Fibroblast of villous mesenchyme (primary cell): ENCODE measurements at regions not wholly inside any gene's neighbourhood (a gene's known extent, or its start where the extent isn't known, plus 50 kb on each side); places are given as distances from the start of the nearest gene placed in this dataset.

ENCODE experiments used
- DNase-seq: peaks from one replicate; pipeline ENCODE4 v3.0.0-alpha.2; 2010; ENCODE audit warnings: low read depth
- H3K4me3 ChIP-seq: 2 replicates; pipeline ENCODE4 v1.5.1; 2011; ENCODE audit warnings: low read depth, mild to moderate bottlenecking, low read length
- TF ChIP-seq, protein P1 (sequence below): IDR thresholded peaks from 2 replicates; pipeline ENCODE4 v1.5.1; 2012; ENCODE audit warnings: low read depth, mild to moderate bottlenecking, low read length; ENCODE audit not compliant: insufficient read depth

DNA sequence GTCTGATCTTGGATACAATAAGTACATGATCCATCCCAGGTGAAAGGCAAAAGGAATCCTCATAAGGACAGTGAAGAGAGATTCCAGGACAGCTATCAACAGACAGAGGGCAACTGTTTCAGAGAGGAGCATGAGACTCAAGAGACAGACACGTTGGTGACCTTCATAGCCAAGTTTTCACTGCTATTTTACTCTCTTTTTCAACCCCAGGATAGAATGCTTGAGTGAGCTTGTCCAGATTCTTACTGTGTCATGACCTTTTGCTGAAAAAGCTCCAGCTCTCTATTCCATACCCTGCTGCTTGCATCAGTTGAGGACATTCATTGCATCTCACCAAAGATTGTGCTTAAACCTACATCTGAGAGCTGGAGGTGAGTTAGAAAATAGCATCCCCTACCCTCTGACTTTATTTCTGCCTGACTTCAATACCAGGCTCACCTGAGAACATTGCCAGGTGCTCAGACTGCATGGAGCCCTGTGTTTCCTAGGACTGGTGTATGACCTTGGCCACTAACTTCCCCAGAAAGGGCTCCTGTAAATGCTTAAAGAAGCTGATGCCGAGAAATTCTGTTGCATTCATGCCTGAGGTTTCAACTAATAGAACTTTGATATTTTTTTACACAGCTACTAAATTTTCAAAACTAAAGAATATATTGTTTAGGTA, 70.4 kb upstream of the TMEM17 start:
- peak; percentile 62 for DNase-seq
- no peak overlapping the region for H3K4me3 ChIP-seq
- TF ChIP-seq, protein P1, sequence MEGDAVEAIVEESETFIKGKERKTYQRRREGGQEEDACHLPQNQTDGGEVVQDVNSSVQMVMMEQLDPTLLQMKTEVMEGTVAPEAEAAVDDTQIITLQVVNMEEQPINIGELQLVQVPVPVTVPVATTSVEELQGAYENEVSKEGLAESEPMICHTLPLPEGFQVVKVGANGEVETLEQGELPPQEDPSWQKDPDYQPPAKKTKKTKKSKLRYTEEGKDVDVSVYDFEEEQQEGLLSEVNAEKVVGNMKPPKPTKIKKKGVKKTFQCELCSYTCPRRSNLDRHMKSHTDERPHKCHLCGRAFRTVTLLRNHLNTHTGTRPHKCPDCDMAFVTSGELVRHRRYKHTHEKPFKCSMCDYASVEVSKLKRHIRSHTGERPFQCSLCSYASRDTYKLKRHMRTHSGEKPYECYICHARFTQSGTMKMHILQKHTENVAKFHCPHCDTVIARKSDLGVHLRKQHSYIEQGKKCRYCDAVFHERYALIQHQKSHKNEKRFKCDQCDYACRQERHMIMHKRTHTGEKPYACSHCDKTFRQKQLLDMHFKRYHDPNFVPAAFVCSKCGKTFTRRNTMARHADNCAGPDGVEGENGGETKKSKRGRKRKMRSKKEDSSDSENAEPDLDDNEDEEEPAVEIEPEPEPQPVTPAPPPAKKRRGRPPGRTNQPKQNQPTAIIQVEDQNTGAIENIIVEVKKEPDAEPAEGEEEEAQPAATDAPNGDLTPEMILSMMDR: no peak

DNA sequence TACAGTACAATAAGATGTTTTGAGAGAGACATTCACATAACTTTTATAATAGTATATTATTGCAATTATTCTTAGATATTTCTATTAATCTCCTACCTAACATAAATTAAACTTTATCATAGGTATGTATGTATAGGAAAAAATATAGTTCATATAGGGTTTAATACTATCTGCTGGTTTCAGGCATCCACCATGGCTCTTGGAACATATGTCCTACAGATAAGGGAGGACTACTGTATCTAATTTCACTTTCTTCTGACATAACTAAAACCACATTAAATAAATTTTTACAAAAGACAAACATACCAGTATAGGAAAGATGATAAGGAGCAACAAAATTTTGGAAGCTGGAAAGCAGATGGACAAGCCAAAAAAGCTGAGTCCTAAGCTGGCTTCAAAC, 67.9 kb upstream of the TMEM17 start:
- no peak overlapping the region for H3K4me3 ChIP-seq
- no peak for DNase-seq
- TF ChIP-seq, protein P1: no peak

DNA sequence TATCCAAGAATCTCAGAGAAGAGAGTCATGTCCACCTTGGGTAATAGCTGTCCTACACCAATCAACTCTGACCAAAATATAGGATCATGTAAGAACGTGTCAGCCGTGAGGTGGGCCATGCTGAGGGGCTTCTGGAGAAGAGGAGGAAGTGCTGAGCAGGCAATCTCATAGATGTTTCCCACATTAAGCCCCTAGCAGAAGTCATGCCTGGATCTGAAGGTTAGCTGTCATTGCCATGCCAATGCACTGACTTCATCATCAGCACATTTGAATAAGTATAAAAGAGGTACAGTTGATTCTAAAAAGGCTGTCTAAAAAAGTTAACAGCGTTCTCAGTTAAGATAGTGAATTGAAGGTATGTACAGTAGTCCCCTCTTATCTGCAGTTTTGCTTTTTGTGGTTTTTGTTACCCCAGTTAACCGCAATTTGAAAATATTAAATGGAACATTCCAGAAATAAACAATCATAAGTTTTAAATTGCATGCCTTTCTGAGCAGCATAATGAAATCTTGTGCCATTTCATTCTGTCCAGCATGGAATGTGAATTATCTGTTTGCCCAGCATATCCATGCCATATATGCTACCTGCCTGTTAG, 67.2 kb upstream of the TMEM17 start:
- TF ChIP-seq, protein P1: no peak
- DNase-seq: no peak
- no peak overlapping the region for H3K4me3 ChIP-seq

DNA sequence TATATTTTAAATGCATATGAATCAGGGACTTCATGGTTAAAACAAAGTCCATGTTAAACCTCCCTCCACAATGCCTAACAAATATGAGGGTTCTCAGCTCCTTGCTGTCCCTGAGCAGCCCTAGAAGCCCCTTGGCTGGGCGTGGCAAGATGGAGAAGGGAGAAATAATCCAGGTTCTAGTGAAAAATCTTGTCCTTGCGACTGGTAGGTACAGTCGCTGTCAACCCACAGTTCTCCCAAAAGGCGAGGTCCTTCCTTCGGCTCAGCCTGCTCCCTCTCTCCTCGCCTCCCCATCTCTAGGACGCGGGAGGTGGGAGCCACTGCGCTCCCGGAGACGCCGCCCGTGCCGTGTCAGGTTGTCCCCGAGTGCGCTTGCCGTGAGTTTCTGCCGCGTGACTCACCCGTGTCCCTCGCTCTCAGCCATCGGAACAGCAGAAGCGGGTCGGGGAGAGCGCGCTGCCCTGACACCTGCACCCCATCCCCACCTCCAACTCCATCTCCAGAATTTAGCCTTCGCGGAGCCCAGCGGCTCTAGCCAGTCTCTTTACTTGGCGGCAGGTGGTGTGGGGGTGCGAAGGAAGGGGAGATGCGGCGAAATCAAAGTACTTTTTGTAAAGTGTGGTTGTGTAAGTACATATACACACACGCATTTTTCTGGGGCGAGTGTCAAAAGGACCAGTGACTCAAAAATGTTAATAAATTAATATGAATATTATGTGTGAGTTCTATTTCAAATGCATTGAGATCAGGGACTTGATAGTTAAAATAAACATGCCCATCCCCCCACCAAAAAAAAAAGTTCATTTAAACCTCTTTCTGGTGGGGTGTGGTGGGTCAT, 65.1 kb upstream of the TMEM17 start:
- TF ChIP-seq, protein P1: no peak
- DNase-seq: no peak
- peak overlapping the region; percentile 24 for H3K4me3 ChIP-seq

GRCh38 chr2:62569907-62570841, 64.2 kb upstream of the TMEM17 start:
- DNase-seq: no peak
- no peak overlapping the region for H3K4me3 ChIP-seq
- TF ChIP-seq, protein P1: no peak
